Posterior vena cava (tissue), 2 donors: ENCODE measurements at regions not wholly inside any gene's neighbourhood (a gene's known extent, or its start where the extent isn't known, plus 50 kb on each side); places are given as distances from the start of the nearest gene placed in this dataset.
"Not testable (repeated sequence)": the region's sequence is repeated elsewhere in the genome, so short reads cannot be mapped to it uniquely, and the experiment has no call there.

Experiments used
- DNase-seq: peaks from one replicate; pipeline ENCODE4 v3.0.0-alpha.2; 2020; ENCODE audit warnings: low spot score
- intact Hi-C, 2 donors: fragments of 100-400 bp; cut with DNase I; formaldehyde crosslinking; loops; one replicate each; pipeline versions ENCODE4 v1.14.1 to v1.14.2; 2022 to 2023
- donor health status: DM: yes; HTN: yes; CAD: no.
- donor health status: DM: yes; HTN: yes; CAD: no.

DNA sequence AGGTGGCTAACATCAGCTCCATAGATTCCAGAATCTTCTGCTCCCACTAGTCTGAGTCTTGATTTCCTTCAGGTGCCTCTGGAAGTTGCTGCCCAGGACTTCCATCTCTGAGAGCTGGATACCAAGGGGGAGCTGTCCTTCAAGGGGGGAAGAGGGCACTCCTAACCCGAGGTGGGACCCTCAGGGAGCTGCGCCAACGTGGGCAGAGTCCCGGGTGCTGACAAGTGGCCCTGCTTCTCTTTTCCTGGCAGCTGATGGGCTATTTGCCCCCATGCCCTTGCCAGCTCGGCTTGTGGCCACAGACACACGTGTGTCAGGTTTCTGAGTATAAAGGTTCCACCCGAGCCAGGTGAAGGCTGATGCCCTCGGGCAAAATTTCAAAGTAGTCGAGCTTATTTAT, 272.5 kb downstream of the TTC8 start:
- DNase-seq, result no peak
- intact Hi-C loops, result no loop called here

DNA sequence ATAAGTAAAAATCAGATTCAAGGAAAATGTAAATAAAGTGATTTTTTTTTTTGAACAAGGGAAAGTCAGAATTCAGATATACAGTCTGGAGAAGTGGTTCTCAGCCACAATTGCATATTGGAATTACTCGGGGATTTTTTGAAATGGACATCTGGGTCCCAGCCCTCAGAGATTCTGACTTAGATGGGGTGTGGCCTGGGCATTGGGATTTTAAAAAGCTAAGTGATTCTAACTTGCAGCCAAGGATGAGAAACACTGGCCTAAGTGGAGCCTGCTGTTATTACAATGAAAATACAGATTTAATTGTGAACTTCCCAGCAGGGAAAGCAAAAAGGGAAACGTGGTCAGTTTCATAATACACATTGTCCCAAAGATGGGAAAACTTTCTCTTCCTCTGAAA, 273.8 kb downstream of the TTC8 start:
- no peak for DNase-seq
- intact Hi-C loops, result no loop called here

DNA sequence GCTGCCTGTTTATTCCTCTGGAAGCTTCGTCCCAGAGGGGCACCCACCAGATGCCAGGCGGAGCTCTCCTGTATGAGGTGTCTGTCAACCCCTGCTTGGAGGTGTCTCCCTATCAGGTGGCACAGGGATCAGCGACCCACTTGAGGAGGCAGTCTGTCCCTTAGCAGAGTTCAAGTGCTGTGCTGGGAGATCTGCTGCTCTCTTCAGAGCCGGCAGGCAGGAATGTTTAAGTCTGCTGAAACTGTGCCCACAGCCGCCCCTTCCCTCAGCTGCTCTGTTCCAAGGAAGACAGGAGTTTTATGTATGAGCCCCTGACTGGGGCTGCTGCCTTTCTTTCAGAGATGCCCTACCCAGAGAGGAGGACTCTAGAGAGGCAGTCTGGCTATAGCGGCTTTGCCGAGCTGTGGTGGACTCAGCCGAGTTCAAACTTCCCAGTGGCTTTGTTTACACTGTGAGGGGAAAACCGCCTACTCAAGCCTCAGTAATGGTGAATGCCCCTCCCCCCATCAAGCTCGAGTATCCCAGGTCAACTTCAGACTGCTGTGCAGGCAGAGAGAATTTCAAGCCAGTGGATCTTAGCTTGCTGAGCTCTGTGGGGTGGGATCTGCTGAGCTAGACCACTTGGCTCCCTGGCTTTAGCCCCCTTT, 279.8 kb downstream of the TTC8 start:
- intact Hi-C loops, DNase-seq: not testable (repeated sequence)

DNA sequence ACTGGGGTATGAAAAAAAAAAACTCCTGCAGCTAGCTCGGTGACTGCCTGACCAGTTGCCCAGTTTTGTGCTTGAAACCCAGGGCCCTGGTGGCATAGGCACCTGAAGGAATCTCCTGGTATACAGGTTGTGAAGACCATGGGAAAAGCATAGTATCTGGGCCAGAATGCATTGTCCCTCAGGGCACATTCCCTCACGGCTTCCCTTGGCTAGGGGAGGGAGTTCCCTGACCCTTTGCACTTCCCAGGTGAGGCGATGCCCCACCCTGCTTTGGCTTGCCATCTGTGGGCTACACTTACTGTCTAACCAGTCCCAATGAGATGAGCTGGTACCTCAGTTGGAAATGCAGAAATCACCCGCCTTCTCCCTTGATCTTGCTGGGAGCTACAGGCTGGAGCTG, 280.4 kb downstream of the TTC8 start:
- DNase-seq, intact Hi-C loops: not testable (repeated sequence)
